Hepatocyte (in vitro differentiated cells): ENCODE measurements at regions not wholly inside any gene's neighbourhood (a gene's known extent, or its start where the extent isn't known, plus 50 kb on each side); places are given as distances from the start of the nearest gene placed in this dataset.
A peak's percentile ranks its signal among the peaks of the same experiment; 100 is the strongest.

Source experiments
- DNase-seq: peaks from one replicate; pipeline ENCODE4 v3.0.0-alpha.2; 2016; ENCODE audit warnings: low spot score
- H2AFZ ChIP-seq: fragments of 200-600 bp; sonication (generic); 2 replicates; pipeline ENCODE4 v1.6.0; 2016; ENCODE audit warnings: antibody characterized with exemption, mild to moderate bottlenecking
- H3K27ac ChIP-seq: fragments of 200-600 bp; sonication (generic); 2 replicates; pipeline ENCODE4 v1.5.1; 2016; ENCODE audit warnings: mild to moderate bottlenecking
- H3K27me3 ChIP-seq: fragments of 200-600 bp; sonication (generic); 2 replicates; pipeline ENCODE4 v1.6.1; 2016
- H3K36me3 ChIP-seq: fragments of 200-600 bp; sonication (generic); replicated peaks from 2 replicates; pipeline ENCODE4 v1.5.1; 2016; ENCODE audit warnings: low read depth; ENCODE audit not compliant: insufficient read depth
- H3K4me1 ChIP-seq: fragments of 200-600 bp; sonication (generic); 2 replicates; pipeline ENCODE4 v1.5.1; 2016; ENCODE audit warnings: mild to moderate bottlenecking, moderate library complexity; ENCODE audit not compliant: insufficient read depth
- H3K4me2 ChIP-seq: fragments of 200-600 bp; sonication (generic); 2 replicates; pipeline ENCODE4 v1.6.0; 2016
- H3K4me3 ChIP-seq: fragments of 200-600 bp; sonication (generic); 2 replicates; pipeline ENCODE4 v1.5.1; 2016; ENCODE audit warnings: mild to moderate bottlenecking
- H3K79me2 ChIP-seq: fragments of 200-600 bp; sonication (generic); 2 replicates; pipeline ENCODE4 v1.6.0; 2017; ENCODE audit warnings: mild to moderate bottlenecking
- H3K9me2 ChIP-seq: fragments of 200-600 bp; sonication (generic); replicated peaks from 2 replicates; pipeline ENCODE4 v1.6.0; 2017; ENCODE audit warnings: mild to moderate bottlenecking; ENCODE audit not compliant: insufficient read depth
- H3K9me3 ChIP-seq: fragments of 200-600 bp; sonication (generic); 2 replicates; pipeline ENCODE4 v1.5.1; 2016; ENCODE audit warnings: low read depth, mild to moderate bottlenecking
- H4K20me1 ChIP-seq: fragments of 200-600 bp; sonication (generic); 2 replicates; pipeline ENCODE4 v1.6.0; 2016; ENCODE audit warnings: mild to moderate bottlenecking; ENCODE audit not compliant: insufficient read depth, poor library complexity, severe bottlenecking
- CTCF ChIP-seq: fragments of 200-600 bp; sonication (generic); IDR thresholded peaks from 2 replicates; pipeline ENCODE4 v1.5.1; 2016; ENCODE audit warnings: antibody characterized with exemption, mild to moderate bottlenecking; ENCODE audit not compliant: poor library complexity
- EZH2 ChIP-seq: fragments of 200-600 bp; sonication (generic); IDR thresholded peaks from 2 replicates; pipeline ENCODE4 v1.6.1; 2016; ENCODE audit warnings: antibody characterized with exemption, mild to moderate bottlenecking, borderline replicate concordance
- EZH2phosphoT487 ChIP-seq: fragments of 200-600 bp; sonication (generic); IDR thresholded peaks from one replicate; pipeline ENCODE4 v1.6.1; 2018; ENCODE audit warnings: antibody characterized with exemption, mild to moderate bottlenecking, low read depth, moderate library complexity; ENCODE audit not compliant: unreplicated experiment, severe bottlenecking
- WGBS: methylation state at CpG from one replicate; pipeline ENCODE4 v1.1.6; 2016; ENCODE audit warnings: low lambda C conversion rate; ENCODE audit errors: missing lambda C conversion rate; 5-methylcytosine and 5-hydroxymethylcytosine counted together

DNA sequence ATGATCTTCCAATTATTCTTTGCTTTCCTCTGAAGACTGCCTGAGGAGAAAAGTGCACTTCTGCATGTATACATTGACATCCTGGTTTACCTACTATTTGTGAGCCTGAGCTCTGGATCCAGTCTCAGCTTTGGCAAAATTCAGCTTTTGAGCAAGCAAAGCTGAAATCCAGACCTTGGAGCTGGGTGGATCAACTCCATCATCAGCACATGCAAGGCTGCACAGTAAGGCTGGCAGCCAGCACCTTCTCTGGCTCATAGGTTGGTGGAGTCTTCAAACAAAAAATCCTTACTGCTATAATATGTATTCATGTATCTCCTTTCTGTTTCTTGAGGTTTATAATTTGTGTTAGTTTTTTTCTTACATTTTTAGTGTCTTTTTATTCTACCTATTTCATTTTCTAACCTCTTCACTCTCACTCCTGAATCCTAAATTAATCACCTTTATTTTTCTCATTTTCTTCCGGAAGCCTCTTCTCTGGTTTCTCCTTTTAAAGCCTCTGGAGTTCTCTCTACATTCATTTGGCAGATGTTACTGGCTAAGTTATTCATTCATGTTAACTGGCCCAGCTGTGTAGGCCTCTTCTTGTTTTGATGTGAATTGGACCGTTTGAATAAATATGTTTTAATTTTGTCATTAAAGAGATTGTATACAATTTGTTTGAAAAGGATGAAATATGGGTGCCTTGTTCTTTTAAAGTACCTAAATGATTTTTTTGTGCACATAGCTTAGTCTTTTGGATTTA is 224.8 kb downstream of the DACT1 start:
- Histone ChIP-seq H3K27ac (no peak overlapping the region), H3K9me3 (peaks cover 4% of the 10 kb centered on the region), H4K20me1 (no peaks in the 10 kb centered on the region), H2AFZ (no peak overlapping the region), H3K4me3 (no peak overlapping the region), H3K4me1 (peaks cover 16% of the 10 kb centered on the region), H3K36me3 (no peaks in the 10 kb centered on the region), H3K27me3 (no peaks in the 10 kb centered on the region), H3K9me2 (no peaks in the 10 kb centered on the region), H3K4me2 (no peak overlapping the region), H3K79me2 (no peaks in the 10 kb centered on the region)
- DNase-seq = no peak
- 61% methylated on average over 2 of the region's 2 CpGs for WGBS
- TF ChIP-seq CTCF = no peak
- no peak for TF ChIP-seq EZH2
- no peak for TF ChIP-seq EZH2phosphoT487

DNA sequence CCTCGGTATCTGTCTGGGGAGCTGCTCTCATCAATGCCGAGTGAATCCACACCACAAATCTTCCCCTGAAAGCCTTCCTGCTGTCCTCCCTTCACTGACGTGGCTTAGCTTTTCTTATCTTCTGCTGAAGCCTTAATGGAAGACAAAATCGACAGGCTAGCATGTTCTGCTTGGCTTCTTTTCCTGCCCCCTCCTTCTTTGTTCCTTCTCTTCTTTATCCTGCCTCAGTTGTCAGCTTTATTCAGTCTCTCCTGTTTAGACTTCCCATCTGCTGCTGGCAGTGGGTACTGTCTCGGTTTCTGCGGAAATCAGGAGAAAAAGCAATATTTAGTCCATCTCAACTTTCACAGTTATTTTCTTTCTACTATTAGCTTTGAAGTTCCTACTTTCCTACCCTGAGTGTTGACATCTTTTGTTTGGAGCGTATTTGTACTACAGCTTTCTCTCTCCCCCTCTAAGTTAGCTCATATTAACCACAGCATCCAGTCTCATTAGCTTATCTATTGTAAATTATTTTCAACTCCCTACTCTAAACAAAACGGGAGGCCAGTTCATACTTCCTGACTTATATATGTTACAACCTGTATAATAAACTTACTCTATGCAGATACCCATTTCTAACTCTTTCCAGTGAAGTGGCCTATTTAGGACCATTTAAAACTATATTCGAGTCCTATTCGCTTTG is 226.0 kb downstream of the DACT1 start:
- Histone ChIP-seq H3K27ac (peak overlapping the region; percentile 39), H3K36me3 (no peaks in the 10 kb centered on the region), H3K9me3 (no peaks in the 10 kb centered on the region), H3K4me2 (peak overlapping the region; percentile 16), H3K79me2 (no peaks in the 10 kb centered on the region), H3K9me2 (no peaks in the 10 kb centered on the region), H3K27me3 (no peaks in the 10 kb centered on the region), H4K20me1 (no peaks in the 10 kb centered on the region), H2AFZ (peak overlapping the region; percentile 34), H3K4me1 (peaks cover 16% of the 10 kb centered on the region), H3K4me3 (no peak overlapping the region)
- WGBS = 55% methylated on average over 10 of the region's 10 CpGs
- no peak for DNase-seq
- TF ChIP-seq EZH2phosphoT487 (no peak), EZH2 (no peak), CTCF (no peak)

GRCh38 chr14:58864751-58865513 is 227.2 kb downstream of the DACT1 start:
- Histone ChIP-seq H3K9me3 (no peaks in the 10 kb centered on the region), H3K79me2 (no peaks in the 10 kb centered on the region), H3K36me3 (no peaks in the 10 kb centered on the region), H3K27me3 (no peaks in the 10 kb centered on the region), H3K4me2 (peak overlapping the region; percentile 10), H3K9me2 (no peaks in the 10 kb centered on the region), H4K20me1 (no peaks in the 10 kb centered on the region), H3K4me3 (no peak overlapping the region), H2AFZ (no peak overlapping the region), H3K4me1 (peaks cover 16% of the 10 kb centered on the region), H3K27ac (peak overlapping the region; percentile 39)
- DNase-seq = peak; percentile 45
- 52% methylated on average over 7 of the region's 7 CpGs for WGBS
- TF ChIP-seq CTCF (no peak), EZH2 (no peak), EZH2phosphoT487 (no peak)
